ENCODE measurements at regions not wholly inside any gene's neighbourhood (a gene's known extent, or its start where the extent isn't known, plus 50 kb on each side); places are given as distances from the start of the nearest gene placed in this dataset.
"Not testable (repeated sequence)": the region's sequence is repeated elsewhere in the genome, so short reads cannot be mapped to it uniquely, and the experiment has no call there.

GRCh38 chr21:17738176-17738953, 80.8 kb downstream of the C21orf91 start:
- no peak for DNase-seq (ENCODE audit: low spot score)

DNA sequence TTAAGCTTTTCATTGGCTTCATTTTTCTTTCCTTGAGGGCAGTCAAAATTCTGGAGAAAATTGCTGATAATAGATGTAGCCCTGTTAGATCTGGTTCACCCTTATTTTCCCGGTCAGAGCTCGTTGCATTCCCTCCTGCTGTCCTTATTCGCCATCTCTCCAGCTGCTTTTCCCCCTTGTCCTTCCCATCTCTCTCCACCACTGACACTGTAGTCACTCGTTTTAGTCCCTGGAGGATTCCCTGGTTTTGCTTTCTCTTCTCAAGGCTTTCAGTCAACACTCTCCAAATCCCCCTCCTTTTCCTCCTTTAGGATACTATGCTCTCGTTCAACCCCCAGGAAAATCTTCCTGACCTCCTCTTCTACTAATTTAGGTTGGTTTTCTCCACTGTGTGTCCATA, 83.1 kb downstream of the C21orf91 start:
- no peak for DNase-seq (ENCODE audit: low spot score)

DNA sequence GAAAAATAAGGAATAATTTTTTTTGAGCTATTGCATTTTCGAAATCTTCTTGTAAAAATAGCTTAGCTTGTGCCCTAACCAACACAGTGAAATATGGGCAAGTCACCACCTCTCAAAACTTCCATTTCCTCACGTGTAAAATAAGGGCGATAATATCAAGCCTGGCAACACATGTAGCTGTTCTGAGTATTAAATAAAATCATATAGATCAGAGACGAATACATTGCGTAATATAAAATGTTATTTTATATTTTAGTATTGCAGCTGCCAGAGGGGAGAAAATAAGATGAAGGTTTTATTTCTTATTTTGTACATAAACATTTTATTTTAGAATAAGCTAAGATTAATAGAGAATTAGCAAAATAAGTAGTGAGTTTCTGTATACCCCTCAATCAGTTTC, 85.9 kb downstream of the C21orf91 start:
- no peak for DNase-seq (ENCODE audit: low spot score)

DNA sequence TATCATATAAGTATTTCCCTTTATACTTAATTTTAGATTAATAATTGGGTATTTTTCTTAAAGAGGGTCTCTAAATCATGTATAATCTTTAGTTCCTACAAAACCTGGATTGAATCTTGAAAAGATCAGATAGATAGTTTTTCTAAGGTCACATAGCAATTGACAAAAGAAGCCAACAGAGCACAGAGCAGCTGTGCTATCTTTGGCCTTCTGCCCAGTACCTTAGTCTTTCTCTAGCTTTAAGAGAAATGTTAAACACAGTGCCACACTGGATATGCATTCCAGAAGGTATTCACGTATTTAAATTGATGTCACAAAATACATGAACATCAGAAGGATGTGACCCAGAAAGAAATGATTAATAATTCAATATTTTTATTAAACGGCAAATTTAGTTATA, 86.8 kb downstream of the C21orf91 start:
- no peak for DNase-seq (ENCODE audit: low spot score)

GRCh38 chr21:17731554-17731953, 87.6 kb downstream of the C21orf91 start:
- DNase-seq (ENCODE audit: low spot score), result no peak

DNA sequence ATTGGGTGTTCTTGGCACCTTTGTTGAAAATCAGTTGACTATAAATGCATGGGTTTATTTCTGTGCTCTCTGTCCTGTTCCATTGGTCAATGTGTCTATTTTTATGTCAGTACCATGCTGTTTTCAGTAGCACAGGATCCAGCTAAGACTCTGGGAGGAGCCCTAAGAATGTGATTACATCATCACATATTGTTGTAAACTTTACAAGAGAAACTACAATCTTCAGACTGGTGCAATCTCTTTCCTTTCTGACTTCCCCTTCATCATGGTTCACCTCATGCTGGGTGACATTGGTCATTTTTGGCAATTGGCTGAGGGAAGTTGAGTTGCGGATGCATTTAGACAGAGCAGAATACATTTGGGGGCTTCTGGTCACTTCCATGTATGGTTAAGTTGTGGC, 88.4 kb downstream of the C21orf91 start:
- DNase-seq (ENCODE audit: low spot score), result no peak

DNA sequence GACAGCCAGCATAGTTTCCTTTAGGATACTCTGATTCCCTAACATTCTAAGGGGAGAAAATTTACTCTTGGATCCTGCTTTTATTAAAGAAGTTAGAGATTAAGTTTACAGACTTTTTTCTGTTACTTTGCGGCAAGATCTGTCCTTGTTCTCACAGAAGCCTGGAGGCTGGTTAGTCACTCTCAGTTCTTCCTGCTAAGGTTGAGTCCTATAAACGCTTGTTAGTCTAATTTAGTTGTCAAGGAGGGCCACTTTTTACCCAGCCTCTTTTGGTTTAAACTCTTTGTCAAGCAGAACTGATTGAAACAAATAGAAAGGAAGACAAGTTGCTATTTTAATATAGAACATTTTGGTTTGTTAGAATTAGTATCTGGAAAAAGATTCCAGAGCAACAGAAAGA, 89.7 kb downstream of the C21orf91 start:
- DNase-seq (ENCODE audit: low spot score), result no peak

- DNase-seq (ENCODE audit: low spot score), result no peak
Measured at GRCh38 chr21:17727361-17727760, 91.8 kb downstream of the C21orf91 start.

DNA sequence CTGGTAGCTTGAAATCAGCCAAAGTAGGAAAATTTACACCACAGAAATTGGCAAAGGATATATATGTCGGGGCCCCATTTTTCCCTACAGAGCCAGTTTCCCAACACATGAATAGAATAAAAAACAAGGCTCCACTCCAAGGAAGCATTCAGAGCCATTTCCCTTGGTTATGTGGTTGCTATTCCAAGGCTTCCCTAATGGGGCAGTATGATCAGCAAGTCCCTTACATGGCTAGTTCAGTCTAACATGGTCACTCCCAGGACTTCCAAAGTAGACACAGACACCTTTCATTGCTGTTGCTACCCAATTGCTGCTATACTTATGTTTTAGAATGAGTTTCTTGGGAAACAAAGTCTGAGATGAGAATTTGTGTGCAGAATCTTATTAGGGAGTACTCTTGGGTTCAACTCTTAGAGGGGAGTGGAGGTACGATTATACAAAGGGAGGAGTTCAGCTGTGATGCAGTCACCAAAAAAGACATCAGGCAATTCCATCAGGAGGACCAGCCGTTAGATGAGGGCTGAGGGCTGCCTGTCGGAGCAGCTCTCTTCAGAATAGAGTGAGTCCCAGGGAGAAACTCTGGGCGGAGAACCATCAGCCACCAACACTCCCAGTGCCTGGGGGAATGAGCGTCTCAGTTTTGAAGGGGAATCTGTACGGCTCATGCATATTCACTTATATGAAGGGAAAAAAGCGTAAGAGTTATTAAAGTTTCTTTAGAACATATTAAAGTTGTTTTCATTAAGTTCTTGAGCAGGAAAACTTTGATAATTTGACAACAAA, 92.9 kb downstream of the C21orf91 start:
- DNase-seq (ENCODE audit: low spot score), result no peak

GRCh38 chr21:17725339-17725738, 93.8 kb downstream of the C21orf91 start:
- DNase-seq (ENCODE audit: low spot score), result no peak

DNA sequence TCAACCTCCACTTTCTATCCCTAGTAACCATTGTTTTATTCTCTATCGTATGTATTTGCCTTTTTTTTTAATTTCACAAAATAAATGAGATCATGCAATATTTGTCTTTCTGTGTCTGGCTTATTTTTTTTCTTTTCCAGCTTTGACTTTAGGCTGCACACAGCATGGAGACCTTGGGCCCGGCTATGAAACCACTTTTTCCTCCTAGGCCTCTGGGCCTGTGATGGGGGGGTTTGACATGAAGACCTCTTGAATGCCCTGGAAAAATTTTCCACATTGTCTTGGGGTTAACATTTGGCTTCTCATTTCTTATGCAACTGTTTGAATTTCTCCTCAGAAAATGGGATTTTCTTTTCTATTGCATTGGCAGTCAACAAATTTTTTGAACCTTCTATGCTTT, 100.2 kb upstream of the BTG3 start:
- no peak for DNase-seq (ENCODE audit: low spot score)

DNA sequence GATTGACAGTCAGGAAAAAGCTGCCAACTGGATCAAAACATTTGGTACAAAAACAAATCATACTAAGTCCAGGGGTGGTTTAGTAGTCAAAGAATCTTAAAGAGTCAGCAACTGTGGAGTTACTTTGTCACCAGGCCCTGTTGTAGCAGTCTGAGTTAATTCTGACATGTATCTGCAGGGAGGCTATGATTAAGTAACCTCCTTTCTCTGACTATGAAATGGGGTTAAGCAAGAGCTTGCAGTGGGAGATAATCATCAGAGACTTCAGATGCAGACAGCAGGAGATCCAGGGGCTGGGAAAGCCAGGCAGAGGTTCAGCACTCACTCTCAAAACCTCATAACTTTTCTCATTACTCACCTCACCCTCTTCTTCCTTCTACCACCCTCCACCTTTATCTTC, 99.2 kb upstream of the BTG3 start:
- no peak for DNase-seq (ENCODE audit: low spot score)

DNA sequence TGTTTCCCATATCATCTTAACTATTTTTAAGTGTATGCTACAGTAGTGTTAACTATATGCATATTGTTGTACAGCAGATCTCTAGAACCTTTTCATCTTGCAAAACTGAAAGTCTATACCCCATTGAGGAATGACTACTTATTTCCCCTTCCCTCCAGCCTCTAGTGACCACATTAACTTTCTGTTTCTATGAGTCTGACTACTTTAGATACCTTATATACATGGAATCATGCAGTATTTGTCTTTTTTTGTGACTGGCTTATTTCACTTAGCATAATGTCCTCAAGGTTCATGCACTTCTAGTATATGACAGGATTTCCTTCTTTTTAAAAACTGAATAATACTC, 96.5 kb upstream of the BTG3 start:
- no peak for DNase-seq (ENCODE audit: low spot score)

DNA sequence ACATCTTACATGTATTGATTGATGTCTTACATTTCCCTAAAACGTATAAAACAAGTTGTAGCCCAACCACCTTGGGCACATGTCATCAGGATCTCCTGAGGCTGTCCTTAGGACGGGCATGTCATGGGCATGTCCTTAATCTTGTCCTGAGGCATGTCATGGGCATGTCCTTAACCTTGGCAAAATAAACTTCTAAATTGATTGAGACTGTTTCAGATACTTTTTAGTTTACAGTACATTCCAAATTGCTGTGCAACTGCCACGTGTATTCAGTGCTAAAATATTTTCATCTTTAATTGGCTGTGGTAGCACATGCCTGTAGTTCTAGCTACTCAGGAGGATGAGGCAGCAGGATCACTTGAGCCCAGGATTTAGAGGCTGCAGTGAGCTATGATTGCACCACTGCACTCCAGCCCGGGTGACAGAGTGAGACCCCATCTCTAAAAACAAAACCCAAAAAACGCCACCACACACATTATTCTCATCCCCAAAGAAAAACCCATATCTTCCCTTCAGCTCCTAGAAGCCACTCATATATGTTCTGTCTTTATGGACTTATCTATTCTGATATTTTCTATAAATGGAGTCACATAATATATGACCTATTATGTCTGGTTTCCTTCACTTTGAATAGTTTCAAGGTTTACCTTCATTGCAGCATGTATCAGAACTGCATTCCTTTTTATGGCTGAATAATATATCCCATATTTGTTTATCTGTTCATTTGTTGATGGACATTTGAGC, 96.0 kb upstream of the BTG3 start:
- DNase-seq (ENCODE audit: low spot score), result no peak

GRCh38 chr21:17699524-17700189, 87.0 kb upstream of the BTG3 start:
- DNase-seq (ENCODE audit: low spot score), result no peak

GRCh38 chr21:17697473-17697872, 84.8 kb upstream of the BTG3 start:
- no peak for DNase-seq (ENCODE audit: low spot score)

- not testable (repeated sequence) for DNase-seq (ENCODE audit: low spot score)
Measured at GRCh38 chr21:17694416-17694815, 81.7 kb upstream of the BTG3 start.

DNA sequence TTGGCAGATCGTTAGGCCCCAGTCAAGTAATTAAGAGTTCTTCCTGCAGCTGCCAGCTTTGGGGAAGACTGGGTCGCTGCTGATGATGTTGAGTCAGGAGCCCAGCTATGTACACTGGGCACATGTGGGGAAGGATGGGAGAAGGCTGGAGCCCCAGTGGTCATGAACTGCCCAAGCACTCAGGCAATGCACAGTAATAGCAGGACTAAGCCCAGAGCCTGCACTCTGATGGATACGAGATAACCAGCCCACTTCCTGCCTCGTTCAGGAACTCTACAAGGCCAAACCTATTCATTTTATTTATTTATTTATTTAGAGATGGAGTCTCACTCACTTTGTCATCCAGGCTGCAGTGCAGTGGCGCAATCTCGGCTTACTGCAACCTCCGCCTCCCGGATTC, 81.1 kb upstream of the BTG3 start:
- DNase-seq (ENCODE audit: low spot score), result no peak

DNA sequence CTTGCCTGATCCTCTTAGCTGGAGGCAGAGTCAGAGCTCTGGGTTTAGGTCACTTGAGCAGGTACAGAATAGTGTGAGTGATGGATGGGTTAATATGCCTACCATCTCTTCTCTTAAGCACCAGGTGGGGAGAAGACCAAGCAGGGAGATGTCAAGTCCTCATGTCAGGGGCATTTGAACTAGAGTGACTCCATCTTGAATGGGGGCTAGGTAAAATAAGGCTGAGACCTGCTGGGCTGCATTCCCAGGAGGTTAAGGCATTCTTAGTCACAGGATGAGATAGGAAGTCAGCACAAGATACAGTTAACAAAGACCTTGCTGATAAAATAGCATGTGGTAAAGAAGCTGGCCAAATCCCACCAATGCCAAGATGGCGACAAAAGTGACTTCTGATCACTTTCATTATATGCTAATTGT, 77.4 kb upstream of the BTG3 start:
- no peak for DNase-seq (ENCODE audit: low spot score)

DNA sequence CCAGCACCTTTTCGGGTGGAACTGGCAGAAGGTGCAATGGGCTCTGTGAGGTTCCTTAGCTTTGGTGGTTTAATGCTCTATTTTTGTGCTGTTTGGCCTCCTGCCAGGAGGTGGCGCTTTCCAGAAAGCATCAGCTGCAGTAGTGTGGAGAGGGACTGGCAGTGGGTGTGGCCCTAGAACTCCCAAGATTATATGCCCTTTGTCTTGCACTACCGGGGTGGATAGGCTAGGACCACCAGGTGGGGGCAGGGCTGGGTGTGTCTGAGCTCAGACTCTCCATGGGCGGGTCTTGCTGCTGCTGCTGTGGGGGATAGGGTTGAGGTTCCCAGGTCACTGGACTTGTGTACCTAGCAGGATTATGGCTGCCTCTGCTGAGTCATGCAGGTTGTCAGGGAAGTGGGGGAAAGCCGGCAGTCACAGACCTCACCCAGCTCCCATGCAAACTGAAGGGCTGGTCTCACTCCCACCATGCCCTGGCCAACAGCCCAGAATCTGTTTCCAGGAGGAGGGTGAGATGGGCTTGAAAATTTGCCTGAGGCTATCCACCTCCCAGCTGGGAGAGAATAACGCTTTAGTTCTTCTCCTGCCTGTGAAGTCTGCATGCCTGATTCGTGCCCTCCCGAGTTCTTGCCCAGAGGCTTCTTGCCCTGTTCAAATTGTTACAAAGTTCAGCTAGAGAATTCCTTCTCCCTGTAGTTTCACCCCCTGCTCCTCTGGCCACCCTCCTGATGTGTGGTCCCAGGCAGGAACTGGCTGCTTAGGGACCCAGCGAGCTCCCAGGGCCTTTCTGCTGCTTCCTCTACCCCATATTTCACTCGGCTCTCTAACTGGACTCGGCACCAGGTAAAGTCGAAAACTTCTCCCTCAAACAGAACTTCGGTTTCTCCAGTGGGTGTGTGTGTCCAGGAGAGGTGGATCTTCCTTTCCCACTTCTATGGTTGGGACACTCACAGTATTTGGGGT, 76.5 kb upstream of the BTG3 start:
- peak; percentile 51 for DNase-seq (ENCODE audit: low spot score)

GRCh38 chr21:17682924-17683323, 70.2 kb upstream of the BTG3 start:
- DNase-seq (ENCODE audit: low spot score), result no peak
